ENCODE measurements at regions not wholly inside any gene's neighbourhood (a gene's known extent, or its start where the extent isn't known, plus 50 kb on each side); places are given as distances from the start of the nearest gene placed in this dataset.

- Histone ChIP-seq H3K27me3 (ENCODE audit: control insufficient read depth, insufficient read depth, low read length) (no peaks in the 10 kb centered on the region), H3K27ac (ENCODE audit: low read length) (no peak overlapping the region), H3K9me3 (replicated peaks; ENCODE audit: control insufficient read depth, low read depth, low read length) (no peaks in the 10 kb centered on the region), H3K36me3 (ENCODE audit: control insufficient read depth, insufficient read depth, low read length) (no peaks in the 10 kb centered on the region), H3K4me1 (ENCODE audit: control insufficient read depth, insufficient read depth, low read length) (no peaks in the 10 kb centered on the region), H3K4me3 (ENCODE audit: low read length) (no peak overlapping the region)
- no CpG with 5 or more reads among the region's 7 CpGs for WGBS (ENCODE audit: insufficient coverage)
- no peak for DNase-seq
Measured at GRCh38 chr16:6216836-6217235, 1115.8 kb upstream of the RBFOX1 start.

- DNase-seq: no peak
- Histone ChIP-seq H3K4me1 (ENCODE audit: control insufficient read depth, insufficient read depth, low read length) (no peaks in the 10 kb centered on the region), H3K4me3 (ENCODE audit: low read length) (no peak overlapping the region), H3K27ac (ENCODE audit: low read length) (no peak overlapping the region), H3K36me3 (ENCODE audit: control insufficient read depth, insufficient read depth, low read length) (no peaks in the 10 kb centered on the region), H3K9me3 (replicated peaks; ENCODE audit: control insufficient read depth, low read depth, low read length) (no peaks in the 10 kb centered on the region), H3K27me3 (ENCODE audit: control insufficient read depth, insufficient read depth, low read length) (no peaks in the 10 kb centered on the region)
- 100% methylated on average over 1 of the region's 2 CpGs for WGBS (ENCODE audit: insufficient coverage)
Measured at GRCh38 chr16:6211644-6212043, 1114.0 kb upstream of the EEF2KMT start.

GRCh38 chr16:6209355-6209930, 1111.8 kb upstream of the EEF2KMT start:
- DNase-seq: no peak
- Histone ChIP-seq H3K36me3 (ENCODE audit: control insufficient read depth, insufficient read depth, low read length) (no peaks in the 10 kb centered on the region), H3K27me3 (ENCODE audit: control insufficient read depth, insufficient read depth, low read length) (no peaks in the 10 kb centered on the region), H3K4me1 (ENCODE audit: control insufficient read depth, insufficient read depth, low read length) (no peaks in the 10 kb centered on the region), H3K27ac (ENCODE audit: low read length) (no peak overlapping the region), H3K4me3 (ENCODE audit: low read length) (no peak overlapping the region), H3K9me3 (replicated peaks; ENCODE audit: control insufficient read depth, low read depth, low read length) (no peaks in the 10 kb centered on the region)
- 37% methylated on average over 3 of the region's 6 CpGs for WGBS (ENCODE audit: insufficient coverage)

GRCh38 chr16:6207580-6207979, 1110.0 kb upstream of the EEF2KMT start:
- no CpG with 5 or more reads among the region's 3 CpGs for WGBS (ENCODE audit: insufficient coverage)
- Histone ChIP-seq H3K36me3 (ENCODE audit: control insufficient read depth, insufficient read depth, low read length) (no peaks in the 10 kb centered on the region), H3K4me1 (ENCODE audit: control insufficient read depth, insufficient read depth, low read length) (no peaks in the 10 kb centered on the region), H3K9me3 (replicated peaks; ENCODE audit: control insufficient read depth, low read depth, low read length) (no peaks in the 10 kb centered on the region), H3K4me3 (ENCODE audit: low read length) (no peak overlapping the region), H3K27me3 (ENCODE audit: control insufficient read depth, insufficient read depth, low read length) (no peaks in the 10 kb centered on the region), H3K27ac (ENCODE audit: low read length) (no peak overlapping the region)
- DNase-seq: no peak

GRCh38 chr16:6207124-6207523, 1109.5 kb upstream of the EEF2KMT start:
- H3K27me3 ChIP-seq (ENCODE audit: control insufficient read depth, insufficient read depth, low read length): no peaks in the 10 kb centered on the region
- no peaks in the 10 kb centered on the region for H3K4me1 ChIP-seq (ENCODE audit: control insufficient read depth, insufficient read depth, low read length)
- no peak overlapping the region for H3K4me3 ChIP-seq (ENCODE audit: low read length)
- no peak overlapping the region for H3K27ac ChIP-seq (ENCODE audit: low read length)
- H3K36me3 ChIP-seq (ENCODE audit: control insufficient read depth, insufficient read depth, low read length): no peaks in the 10 kb centered on the region
- no CpG with 5 or more reads among the region's 3 CpGs for WGBS (ENCODE audit: insufficient coverage)
- DNase-seq: no peak
- no peaks in the 10 kb centered on the region for H3K9me3 ChIP-seq (replicated peaks; ENCODE audit: control insufficient read depth, low read depth, low read length)

- Histone ChIP-seq H3K4me1 (ENCODE audit: control insufficient read depth, insufficient read depth, low read length) (no peaks in the 10 kb centered on the region), H3K36me3 (ENCODE audit: control insufficient read depth, insufficient read depth, low read length) (no peaks in the 10 kb centered on the region), H3K27me3 (ENCODE audit: control insufficient read depth, insufficient read depth, low read length) (no peaks in the 10 kb centered on the region), H3K4me3 (ENCODE audit: low read length) (no peak overlapping the region), H3K9me3 (replicated peaks; ENCODE audit: control insufficient read depth, low read depth, low read length) (no peaks in the 10 kb centered on the region), H3K27ac (ENCODE audit: low read length) (no peak overlapping the region)
- no peak for DNase-seq
- WGBS (ENCODE audit: insufficient coverage): 49% methylated on average over 4 of the region's 5 CpGs
Measured at GRCh38 chr16:6206080-6206479, 1108.5 kb upstream of the EEF2KMT start.

- no peaks in the 10 kb centered on the region for H3K27me3 ChIP-seq (ENCODE audit: control insufficient read depth, insufficient read depth, low read length)
- H3K4me3 ChIP-seq (ENCODE audit: low read length): no peak overlapping the region
- H3K27ac ChIP-seq (ENCODE audit: low read length): no peak overlapping the region
- no peak for DNase-seq
- H3K36me3 ChIP-seq (ENCODE audit: control insufficient read depth, insufficient read depth, low read length): no peaks in the 10 kb centered on the region
- no peaks in the 10 kb centered on the region for H3K9me3 ChIP-seq (replicated peaks; ENCODE audit: control insufficient read depth, low read depth, low read length)
- 83% methylated on average over 1 of the region's 2 CpGs for WGBS (ENCODE audit: insufficient coverage)
- no peaks in the 10 kb centered on the region for H3K4me1 ChIP-seq (ENCODE audit: control insufficient read depth, insufficient read depth, low read length)
Measured at GRCh38 chr16:6204945-6205344, 1107.3 kb upstream of the EEF2KMT start.

- no peak for DNase-seq
- no peaks in the 10 kb centered on the region for H3K36me3 ChIP-seq (ENCODE audit: control insufficient read depth, insufficient read depth, low read length)
- no peak overlapping the region for H3K27ac ChIP-seq (ENCODE audit: low read length)
- H3K4me1 ChIP-seq (ENCODE audit: control insufficient read depth, insufficient read depth, low read length): no peaks in the 10 kb centered on the region
- no CpG with 5 or more reads among the region's 6 CpGs for WGBS (ENCODE audit: insufficient coverage)
- no peaks in the 10 kb centered on the region for H3K9me3 ChIP-seq (replicated peaks; ENCODE audit: control insufficient read depth, low read depth, low read length)
- H3K4me3 ChIP-seq (ENCODE audit: low read length): no peak overlapping the region
- H3K27me3 ChIP-seq (ENCODE audit: control insufficient read depth, insufficient read depth, low read length): no peaks in the 10 kb centered on the region
Measured at GRCh38 chr16:6200861-6201260, 1103.3 kb upstream of the EEF2KMT start.

GRCh38 chr16:6200271-6200670, 1102.7 kb upstream of the EEF2KMT start:
- H3K27me3 ChIP-seq (ENCODE audit: control insufficient read depth, insufficient read depth, low read length): no peaks in the 10 kb centered on the region

GRCh38 chr16:6195966-6196365, 1098.4 kb upstream of the EEF2KMT start:
- Histone ChIP-seq H3K36me3 (ENCODE audit: control insufficient read depth, insufficient read depth, low read length) (no peaks in the 10 kb centered on the region), H3K9me3 (replicated peaks; ENCODE audit: control insufficient read depth, low read depth, low read length) (no peaks in the 10 kb centered on the region), H3K27ac (ENCODE audit: low read length) (no peak overlapping the region), H3K4me3 (ENCODE audit: low read length) (no peak overlapping the region), H3K4me1 (ENCODE audit: control insufficient read depth, insufficient read depth, low read length) (no peaks in the 10 kb centered on the region), H3K27me3 (ENCODE audit: control insufficient read depth, insufficient read depth, low read length) (no peaks in the 10 kb centered on the region)
- no peak for DNase-seq
- no CpG with 5 or more reads among the region's 2 CpGs for WGBS (ENCODE audit: insufficient coverage)

More at GRCh38 chr16:6200271-6200670, 1102.7 kb upstream of the EEF2KMT start:
- H3K36me3 ChIP-seq (ENCODE audit: control insufficient read depth, insufficient read depth, low read length): no peaks in the 10 kb centered on the region
- H3K27ac ChIP-seq (ENCODE audit: low read length): no peak overlapping the region
- no peak overlapping the region for H3K4me3 ChIP-seq (ENCODE audit: low read length)
- no CpG with 5 or more reads among the region's 6 CpGs for WGBS (ENCODE audit: insufficient coverage)
- H3K4me1 ChIP-seq (ENCODE audit: control insufficient read depth, insufficient read depth, low read length): no peaks in the 10 kb centered on the region
- DNase-seq: no peak
- H3K9me3 ChIP-seq (replicated peaks; ENCODE audit: control insufficient read depth, low read depth, low read length): no peaks in the 10 kb centered on the region

- DNase-seq: peak; percentile 20
- Histone ChIP-seq H3K4me3 (ENCODE audit: low read length) (no peak overlapping the region), H3K36me3 (ENCODE audit: control insufficient read depth, insufficient read depth, low read length) (no peaks in the 10 kb centered on the region), H3K4me1 (ENCODE audit: control insufficient read depth, insufficient read depth, low read length) (no peaks in the 10 kb centered on the region), H3K9me3 (replicated peaks; ENCODE audit: control insufficient read depth, low read depth, low read length) (no peaks in the 10 kb centered on the region), H3K27me3 (ENCODE audit: control insufficient read depth, insufficient read depth, low read length) (no peaks in the 10 kb centered on the region), H3K27ac (ENCODE audit: low read length) (no peak overlapping the region)
- 23% methylated on average over 3 of the region's 3 CpGs for WGBS (ENCODE audit: insufficient coverage)
Measured at GRCh38 chr16:6193718-6194117, 1096.1 kb upstream of the EEF2KMT start.
